NCI-H2171 (cell line): ENCODE measurements at regions not wholly inside any gene's neighbourhood (a gene's known extent, or its start where the extent isn't known, plus 50 kb on each side); places are given as distances from the start of the nearest gene placed in this dataset.
"Not testable (repeated sequence)": the region's sequence is repeated elsewhere in the genome, so short reads cannot be mapped to it uniquely, and the experiment has no call there.

Experiments
- DNase-seq: peaks from one replicate; lab custom pipeline; 2025; lab: John Stamatoyannopoulos, UW

GRCh38 chr13:80946008-80946802 is 605.3 kb upstream of the SPRY2 start:
- DNase-seq, result no peak

- DNase-seq, result no peak
These were observed 604.4 kb upstream of the SPRY2 start for GRCh38 chr13:80945328-80945727.

GRCh38 chr13:80939581-80939980 is 598.7 kb upstream of the SPRY2 start:
- DNase-seq, result no peak

- no peak for DNase-seq
These were observed 590.8 kb upstream of the SPRY2 start for GRCh38 chr13:80931766-80932165.

GRCh38 chr13:80931118-80931517 is 590.2 kb upstream of the SPRY2 start:
- no peak for DNase-seq

GRCh38 chr13:80928241-80928640 is 587.3 kb upstream of the SPRY2 start:
- DNase-seq, result no peak

GRCh38 chr13:80926024-80926423 is 585.1 kb upstream of the SPRY2 start:
- DNase-seq, result not testable (repeated sequence)

- no peak for DNase-seq
These were observed 583.7 kb upstream of the SPRY2 start for GRCh38 chr13:80924596-80924995.

- DNase-seq, result no peak
These were observed 583.0 kb upstream of the SPRY2 start for GRCh38 chr13:80923907-80924306.

GRCh38 chr13:80921971-80922370 is 581.0 kb upstream of the SPRY2 start:
- no peak for DNase-seq

- no peak for DNase-seq
These were observed 580.6 kb upstream of the SPRY2 start for GRCh38 chr13:80921541-80921940.

- no peak for DNase-seq
These were observed 565.9 kb upstream of the SPRY2 start for GRCh38 chr13:80906860-80907259.

GRCh38 chr13:80904386-80904785 is 563.5 kb upstream of the SPRY2 start:
- no peak for DNase-seq

GRCh38 chr13:80903911-80904310 is 563.0 kb upstream of the SPRY2 start:
- no peak for DNase-seq

GRCh38 chr13:80901530-80901929 is 560.6 kb upstream of the SPRY2 start:
- DNase-seq, result no peak

GRCh38 chr13:80901111-80901510 is 560.2 kb upstream of the SPRY2 start:
- no peak for DNase-seq

- no peak for DNase-seq
These were observed 559.6 kb upstream of the SPRY2 start for GRCh38 chr13:80900561-80900960.

GRCh38 chr13:80897641-80898040 is 556.7 kb upstream of the SPRY2 start:
- DNase-seq, result not testable (repeated sequence)

- no peak for DNase-seq
These were observed 554.0 kb upstream of the SPRY2 start for GRCh38 chr13:80894917-80895316.

- no peak for DNase-seq
These were observed 548.9 kb upstream of the SPRY2 start for GRCh38 chr13:80889829-80890228.

- DNase-seq, result no peak
These were observed 547.5 kb upstream of the SPRY2 start for GRCh38 chr13:80888390-80888789.

- DNase-seq, result no peak
These were observed 543.3 kb upstream of the SPRY2 start for GRCh38 chr13:80884056-80884785.

- DNase-seq, result no peak
These were observed 542.6 kb upstream of the SPRY2 start for GRCh38 chr13:80883545-80883944.
